NT2/D1 (cell line): ENCODE measurements at regions not wholly inside any gene's neighbourhood (a gene's known extent, or its start where the extent isn't known, plus 50 kb on each side); places are given as distances from the start of the nearest gene placed in this dataset.

Experiments used
- DNase-seq: peaks from one replicate; pipeline ENCODE4 v3.0.0-alpha.2; 2011; ENCODE audit warnings: low read depth, low spot score
- H3K27me3 ChIP-seq: 2 replicates; pipeline ENCODE4 v1.6.0; 2011; ENCODE audit warnings: mild to moderate bottlenecking; ENCODE audit not compliant: insufficient read length, insufficient read depth
- H3K36me3 ChIP-seq: 2 replicates; pipeline ENCODE4 v1.6.1; 2011; ENCODE audit warnings: mild to moderate bottlenecking, low read length, mixed read lengths; ENCODE audit not compliant: insufficient read depth, insufficient read length
- H3K4me1 ChIP-seq: 2 replicates; pipeline ENCODE4 v1.5.1; 2011; ENCODE audit not compliant: insufficient read depth, insufficient read length
- H3K4me3 ChIP-seq: 2 replicates; pipeline ENCODE4 v1.5.1; 2011; ENCODE audit warnings: low read depth; ENCODE audit not compliant: insufficient read length
- H3K9ac ChIP-seq: 2 replicates; pipeline ENCODE4 v1.6.0; 2011; ENCODE audit warnings: low read depth; ENCODE audit not compliant: insufficient read length
- H3K9me3 ChIP-seq: 2 replicates; pipeline ENCODE4 v1.5.1; 2011; ENCODE audit warnings: mild to moderate bottlenecking, low read length; ENCODE audit not compliant: insufficient read depth
- SUZ12 ChIP-seq: IDR thresholded peaks from 2 replicates; pipeline ENCODE4 v1.6.1; 2011; ENCODE audit not compliant: insufficient read length, insufficient read depth; ENCODE audit errors: extremely low read depth
- YY1 ChIP-seq: IDR thresholded peaks from 2 replicates; pipeline ENCODE4 v1.6.1; 2011; ENCODE audit not compliant: insufficient read length, insufficient read depth
- ZNF274 ChIP-seq: IDR thresholded peaks from 2 replicates; pipeline ENCODE4 v1.6.1; 2011; ENCODE audit warnings: mild to moderate bottlenecking, low read depth, low read length

DNA sequence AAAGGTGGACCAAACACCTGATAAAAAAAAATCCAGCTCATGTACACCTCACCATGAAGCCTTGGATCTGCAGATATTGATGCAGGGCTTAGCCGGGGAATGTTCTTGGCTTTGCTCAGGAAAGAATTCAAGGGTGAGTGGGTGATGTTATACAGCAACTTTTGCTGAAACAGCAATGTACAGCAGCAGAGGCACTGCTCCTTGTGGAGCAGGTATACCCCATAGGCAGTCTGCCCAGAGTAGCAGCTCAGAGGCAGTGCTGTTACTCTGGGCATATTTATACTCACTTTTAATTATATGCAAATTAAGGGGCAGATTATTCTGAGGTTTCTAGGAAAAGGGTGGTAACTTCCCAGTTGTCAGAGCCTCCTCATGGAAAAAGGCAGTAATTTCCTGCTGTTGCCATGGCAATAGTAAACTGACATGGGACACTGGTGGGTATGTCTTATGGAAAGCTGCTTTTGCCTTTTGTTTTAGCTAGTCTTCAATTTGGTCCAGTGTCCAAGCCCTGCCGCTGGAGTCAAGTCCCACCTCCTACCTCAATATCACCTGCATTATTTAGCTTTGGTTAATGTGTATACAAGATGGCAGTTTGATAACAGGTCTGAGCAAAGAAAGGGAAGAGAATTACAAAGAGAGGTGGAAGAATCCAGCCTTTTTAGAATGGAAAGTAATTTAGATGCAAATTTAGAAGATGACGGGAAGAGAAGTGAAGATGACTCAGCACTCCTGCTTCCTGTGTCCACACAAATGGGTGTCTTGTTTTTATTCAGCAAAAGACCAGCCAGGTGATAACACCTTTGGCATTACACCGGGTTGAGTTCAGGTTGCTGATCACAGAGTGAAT, 110.1 kb upstream of the JAG1 start:
- Histone ChIP-seq H3K4me1 (no peaks in the 10 kb centered on the region), H3K9me3 (no peaks in the 10 kb centered on the region), H3K36me3 (no peaks in the 10 kb centered on the region), H3K27me3 (no peaks in the 10 kb centered on the region), H3K4me3 (no peak overlapping the region), H3K9ac (no peak overlapping the region)
- TF ChIP-seq SUZ12 (no peak), ZNF274 (no peak), YY1 (no peak)
- DNase-seq, result no peak

DNA sequence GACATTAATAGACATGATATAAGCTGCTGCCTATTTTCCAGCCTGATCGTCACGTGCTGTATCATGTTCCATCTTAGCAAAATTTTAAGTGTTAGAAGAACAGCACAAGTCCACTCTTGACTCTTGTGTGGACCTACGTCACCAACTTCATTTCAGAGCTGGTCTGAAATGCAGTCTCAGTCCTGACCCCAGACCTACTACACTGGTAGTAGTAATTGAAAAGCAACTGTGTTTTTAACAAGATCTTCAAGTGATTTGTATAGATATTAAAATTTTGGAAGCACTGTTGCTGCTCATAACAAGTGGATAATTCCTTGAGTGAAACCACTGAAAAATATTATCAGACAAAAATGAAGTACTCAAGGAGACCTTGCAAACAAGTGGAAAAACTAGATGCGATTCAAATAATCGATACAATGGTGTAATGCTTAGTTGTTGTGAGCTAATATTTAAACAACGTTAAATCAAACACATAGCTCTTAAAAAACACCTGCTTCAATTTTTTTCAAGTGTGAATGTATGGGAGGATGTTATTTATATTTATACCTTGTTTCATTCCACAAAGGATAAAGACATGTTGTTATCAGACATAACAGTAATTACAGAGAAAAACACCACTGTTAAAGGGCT, 110.9 kb upstream of the JAG1 start:
- no peak overlapping the region for H3K9ac ChIP-seq
- no peak overlapping the region for H3K4me3 ChIP-seq
- H3K4me1 ChIP-seq, result no peaks in the 10 kb centered on the region
- DNase-seq, result no peak
- no peaks in the 10 kb centered on the region for H3K27me3 ChIP-seq
- H3K36me3 ChIP-seq, result no peaks in the 10 kb centered on the region
- TF ChIP-seq SUZ12 (no peak), YY1 (no peak), ZNF274 (no peak)
- no peaks in the 10 kb centered on the region for H3K9me3 ChIP-seq

DNA sequence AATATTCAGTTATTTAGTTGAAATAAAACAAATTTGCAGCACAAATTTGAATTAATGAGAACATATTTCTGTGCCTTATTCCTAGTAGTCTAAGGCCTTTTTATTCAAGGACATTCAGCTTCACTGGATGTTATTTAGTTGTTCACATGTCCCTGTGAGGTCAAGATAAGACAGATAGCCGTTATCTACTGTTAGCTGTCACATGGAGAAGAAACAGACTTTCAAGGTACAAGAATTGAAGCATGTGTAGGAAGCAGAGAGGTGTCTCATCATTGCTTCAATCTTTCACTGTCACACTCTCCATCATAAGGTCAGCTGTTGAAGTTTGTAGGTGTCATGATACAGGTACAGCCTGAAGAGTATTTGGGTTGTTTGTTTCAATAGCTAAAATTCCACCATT, 112.9 kb upstream of the JAG1 start:
- H3K9ac ChIP-seq, result no peak overlapping the region
- no peak for DNase-seq
- no peaks in the 10 kb centered on the region for H3K9me3 ChIP-seq
- H3K4me1 ChIP-seq, result no peaks in the 10 kb centered on the region
- TF ChIP-seq ZNF274 (no peak), SUZ12 (no peak), YY1 (no peak)
- H3K36me3 ChIP-seq, result no peaks in the 10 kb centered on the region
- no peaks in the 10 kb centered on the region for H3K27me3 ChIP-seq
- H3K4me3 ChIP-seq, result no peak overlapping the region

DNA sequence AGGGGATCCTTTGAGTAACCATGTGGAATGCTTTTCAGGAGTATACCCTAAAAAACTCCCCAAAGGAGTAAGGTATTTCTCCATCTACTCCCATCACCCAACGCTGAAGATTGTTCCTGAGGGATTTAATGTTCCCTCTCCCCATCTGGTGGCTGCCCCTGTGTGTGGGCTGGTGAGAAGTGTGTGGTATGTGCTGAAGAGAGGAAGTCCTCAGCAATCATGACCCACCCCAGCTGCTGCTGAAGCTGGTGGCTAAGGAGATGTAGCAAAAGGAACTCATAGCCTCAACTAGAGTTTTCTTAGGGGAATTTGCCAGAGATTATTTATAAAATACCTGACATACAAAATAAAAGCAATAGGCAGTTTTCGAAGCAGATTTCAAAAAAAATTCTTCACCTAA, 114.3 kb upstream of the JAG1 start:
- no peak for TF ChIP-seq SUZ12
- TF ChIP-seq ZNF274, result no peak
- TF ChIP-seq YY1, result no peak
- Histone ChIP-seq H3K4me3 (no peak overlapping the region), H3K4me1 (no peaks in the 10 kb centered on the region), H3K27me3 (no peaks in the 10 kb centered on the region), H3K9ac (no peak overlapping the region), H3K36me3 (no peaks in the 10 kb centered on the region), H3K9me3 (no peaks in the 10 kb centered on the region)
- no peak for DNase-seq

DNA sequence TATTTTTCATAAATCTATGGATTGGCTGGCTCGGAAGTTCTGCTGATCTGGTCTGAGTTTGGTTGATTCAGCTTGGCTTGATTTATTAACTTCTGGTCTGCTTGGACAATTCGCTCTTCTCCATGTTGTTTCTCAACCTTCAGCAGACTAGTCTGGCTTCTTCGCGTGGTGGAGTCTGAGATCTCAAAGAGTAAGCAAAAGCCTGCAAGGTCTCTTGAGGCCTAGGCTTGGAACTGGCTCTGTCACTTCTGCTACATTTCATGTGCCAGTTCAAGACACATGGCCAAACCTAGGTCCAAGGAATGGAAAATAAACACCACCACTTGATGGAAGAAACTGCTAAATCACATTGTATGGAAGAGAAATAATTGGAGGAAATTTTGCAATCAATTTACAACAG, 115.1 kb upstream of the JAG1 start:
- no peaks in the 10 kb centered on the region for H3K36me3 ChIP-seq
- no peak for DNase-seq
- H3K27me3 ChIP-seq, result no peaks in the 10 kb centered on the region
- no peaks in the 10 kb centered on the region for H3K4me1 ChIP-seq
- H3K9ac ChIP-seq, result no peak overlapping the region
- no peaks in the 10 kb centered on the region for H3K9me3 ChIP-seq
- TF ChIP-seq SUZ12 (no peak), ZNF274 (no peak), YY1 (no peak)
- H3K4me3 ChIP-seq, result no peak overlapping the region

DNA sequence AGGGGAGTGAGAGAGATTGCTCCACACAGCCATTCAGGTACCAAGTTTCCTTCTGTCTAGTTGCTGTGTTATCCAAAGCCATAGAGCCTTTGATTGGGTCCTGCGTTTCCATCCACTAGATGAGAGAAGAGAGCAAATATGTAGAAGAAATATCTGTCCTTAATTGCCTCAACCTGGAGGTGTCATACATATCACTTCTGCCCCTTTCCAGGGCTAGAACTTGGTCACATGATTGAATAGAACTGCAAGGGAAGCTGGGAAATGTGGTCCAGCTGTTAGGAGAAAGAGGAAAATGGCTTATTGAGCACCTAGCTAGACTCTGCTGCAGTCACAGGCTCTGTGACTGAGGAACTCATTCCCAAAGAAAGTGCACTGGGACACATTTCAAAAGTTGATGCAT, 115.6 kb upstream of the JAG1 start:
- Histone ChIP-seq H3K27me3 (no peaks in the 10 kb centered on the region), H3K4me3 (no peak overlapping the region), H3K36me3 (no peaks in the 10 kb centered on the region), H3K9ac (no peak overlapping the region), H3K4me1 (no peaks in the 10 kb centered on the region), H3K9me3 (no peaks in the 10 kb centered on the region)
- TF ChIP-seq YY1 (no peak), ZNF274 (no peak), SUZ12 (no peak)
- DNase-seq, result no peak

DNA sequence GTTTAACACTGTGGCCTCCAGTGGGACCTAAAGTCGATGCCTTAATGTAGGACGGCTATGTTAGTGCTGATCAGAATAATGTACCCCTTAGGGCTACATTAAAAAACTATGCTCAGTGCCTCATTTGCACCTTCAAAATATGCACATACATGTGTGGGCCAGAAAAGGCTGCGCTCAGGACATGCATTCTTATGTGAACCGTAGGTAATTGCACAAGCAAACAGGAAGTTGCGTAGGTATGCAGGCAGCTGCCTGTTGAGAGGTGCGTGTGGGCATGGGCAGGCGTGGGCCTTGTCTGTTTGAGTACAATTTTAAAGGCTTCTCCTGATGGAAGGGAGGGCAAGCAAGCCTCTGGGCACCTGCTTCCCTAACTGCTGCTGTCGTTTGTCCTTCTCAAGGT, 116.2 kb upstream of the JAG1 start:
- TF ChIP-seq ZNF274 (no peak), SUZ12 (no peak), YY1 (no peak)
- Histone ChIP-seq H3K36me3 (no peaks in the 10 kb centered on the region), H3K9ac (no peak overlapping the region), H3K4me3 (no peak overlapping the region), H3K9me3 (no peaks in the 10 kb centered on the region), H3K4me1 (no peaks in the 10 kb centered on the region), H3K27me3 (no peaks in the 10 kb centered on the region)
- DNase-seq, result no peak
